Mammary epithelial cell (primary cell): ENCODE measurements at regions not wholly inside any gene's neighbourhood (a gene's known extent, or its start where the extent isn't known, plus 50 kb on each side); places are given as distances from the start of the nearest gene placed in this dataset.

ENCODE experiments used
- CTCF ChIP-seq, 2 donors: IDR thresholded peaks in 1 of 2; conservative IDR thresholded peaks in 1 of 2; 2 replicates each; pipeline ENCODE4 v1.5.1; 2011 to 2012; ENCODE audit warnings: inconsistent platforms in 2 of 2, low read length in 2 of 2, mild to moderate bottlenecking in 2 of 2, control low read depth in 1 of 2, low read depth in 1 of 2; ENCODE audit not compliant: insufficient read depth in 1 of 2; ENCODE audit errors: extremely low read depth in 1 of 2
- EZH2 ChIP-seq: IDR thresholded peaks from 2 replicates; pipeline ENCODE4 v1.6.1; 2012; ENCODE audit warnings: low read length, inconsistent platforms, borderline replicate concordance

DNA sequence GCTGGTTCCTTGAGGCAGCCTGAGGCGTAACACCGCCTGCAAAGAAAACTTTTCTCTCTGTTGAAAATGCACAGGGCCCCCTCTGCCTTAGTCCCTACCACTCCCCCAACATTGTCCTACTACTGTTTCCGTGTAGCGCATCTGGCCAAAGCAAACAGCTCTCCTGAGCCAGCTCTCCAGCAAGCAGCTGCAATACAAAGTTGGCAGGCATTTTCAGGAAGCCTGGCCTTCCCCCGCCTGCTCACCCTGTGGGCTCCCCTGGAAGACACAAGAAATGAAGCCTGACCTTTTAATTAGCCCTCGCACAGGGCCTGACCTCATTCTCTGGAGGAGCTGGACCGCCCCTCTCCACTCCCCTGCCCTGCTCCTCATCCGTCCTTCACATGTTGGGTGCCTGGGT, 66.7 kb downstream of the SOX9 start:
- TF ChIP-seq CTCF (conservative IDR thresholded peaks at IDR 0.05 in 1 of 2, IDR thresholded peaks at IDR 0.05 in 1 of 2; ENCODE audit: extremely low read depth in 1 of 2, insufficient read depth in 1 of 2, low read depth in 1 of 2, low read length in 2 of 2) (no peak), EZH2 (no peak)
